Fibroblast of lung (primary cell): ENCODE measurements at regions not wholly inside any gene's neighbourhood (a gene's known extent, or its start where the extent isn't known, plus 50 kb on each side); places are given as distances from the start of the nearest gene placed in this dataset.

Source experiments
- DNase-seq, 2 donors: peaks; one replicate each; pipeline versions ENCODE4 v3.0.0 to v3.0.0-alpha.2; 2010; ENCODE audit warnings: low read depth in 2 of 2
- H2AFZ ChIP-seq: 2 replicates; pipeline ENCODE4 v1.5.1; 2012; ENCODE audit warnings: low read length, control low read depth, inconsistent platforms
- H3K27ac ChIP-seq: 2 replicates; pipeline ENCODE4 v1.5.1; 2011; ENCODE audit warnings: low read length, control low read depth; ENCODE audit not compliant: insufficient read depth
- H3K27me3 ChIP-seq: 2 replicates; pipeline ENCODE4 v1.5.1; 2011; ENCODE audit warnings: mild to moderate bottlenecking, low read length; ENCODE audit not compliant: control insufficient read depth, insufficient read depth
- H3K36me3 ChIP-seq: 2 replicates; pipeline ENCODE4 v1.5.1; 2011; ENCODE audit warnings: low read length; ENCODE audit not compliant: control insufficient read depth, insufficient read depth
- H3K4me1 ChIP-seq: 2 replicates; pipeline ENCODE4 v1.5.1; 2011; ENCODE audit warnings: low read length; ENCODE audit not compliant: control insufficient read depth, insufficient read depth; ENCODE audit errors: extremely low read depth
- H3K4me2 ChIP-seq: 2 replicates; pipeline ENCODE4 v1.5.1; 2011; ENCODE audit warnings: low read length, control low read depth; ENCODE audit not compliant: insufficient read depth; ENCODE audit errors: extremely low read depth
- H3K4me3 ChIP-seq, 4 experiments: fragments of 200-600 bp in 1 of 4; sonication (generic) in 1 of 4; replicated peaks in 1 of 4; 2 replicates each; pipeline ENCODE4 v1.5.1; 2011 to 2016; ENCODE audit warnings: low read length in 4 of 4, low read depth in 3 of 4, mild to moderate bottlenecking in 3 of 4, control low read depth in 2 of 4, inconsistent platforms in 1 of 4, mixed read lengths in 1 of 4; ENCODE audit not compliant: insufficient read depth in 1 of 4; ENCODE audit errors: control extremely low read depth in 1 of 4
- H3K79me2 ChIP-seq: 2 replicates; pipeline ENCODE4 v1.5.1; 2012; ENCODE audit warnings: mild to moderate bottlenecking, low read length, inconsistent platforms; ENCODE audit not compliant: control insufficient read depth, insufficient read depth
- H3K9ac ChIP-seq: 2 replicates; pipeline ENCODE4 v1.5.1; 2011; ENCODE audit warnings: mild to moderate bottlenecking, low read length, control low read depth; ENCODE audit not compliant: insufficient read depth
- H3K9me3 ChIP-seq: 2 replicates; pipeline ENCODE4 v1.5.1; 2012; ENCODE audit warnings: low read depth, low read length; ENCODE audit not compliant: control insufficient read depth, insufficient read depth
- H4K20me1 ChIP-seq: 2 replicates; pipeline ENCODE4 v1.5.1; 2011; ENCODE audit warnings: low read length; ENCODE audit not compliant: control insufficient read depth, insufficient read depth; ENCODE audit errors: extremely low read depth
- CTCF ChIP-seq, 2 donors: IDR thresholded peaks in 1 of 2; conservative IDR thresholded peaks in 1 of 2; 1 replicate in 1 of 2; 2 replicates in 1 of 2; pipeline ENCODE4 v1.5.1; 2011 to 2012; ENCODE audit warnings: low read length in 2 of 2, control low read depth in 1 of 2, inconsistent platforms in 1 of 2, low read depth in 1 of 2, mild to moderate bottlenecking in 1 of 2
- EZH2 ChIP-seq: IDR thresholded peaks from 2 replicates; pipeline ENCODE4 v1.5.1; 2012; ENCODE audit warnings: low read length, control low read depth, mild to moderate bottlenecking; ENCODE audit errors: missing control alignments

GRCh38 chr6:113654396-113654795 lies 202.7 kb upstream of the MARCKS start:
- no peaks in the 10 kb centered on the region for H3K79me2 ChIP-seq
- H2AFZ ChIP-seq, result no peak overlapping the region
- H3K9ac ChIP-seq, result no peak overlapping the region
- TF ChIP-seq CTCF (conservative IDR thresholded peaks at IDR 0.05 in 1 of 2, IDR thresholded peaks at IDR 0.05 in 1 of 2; ENCODE audit: low read depth in 1 of 2, low read length in 2 of 2) (no peak), EZH2 (no peak)
- H3K9me3 ChIP-seq, result no peaks in the 10 kb centered on the region
- peak; percentile 48 to 83 for DNase-seq
- no peak overlapping the region for H3K4me2 ChIP-seq
- no peaks in the 10 kb centered on the region for H3K36me3 ChIP-seq
- H3K27me3 ChIP-seq, result no peaks in the 10 kb centered on the region
- no peaks in the 10 kb centered on the region for H3K4me1 ChIP-seq
- no peak overlapping the region for H3K4me3 ChIP-seq
- H3K27ac ChIP-seq, result no peak overlapping the region
- no peaks in the 10 kb centered on the region for H4K20me1 ChIP-seq

- no peaks in the 10 kb centered on the region for H3K9me3 ChIP-seq
- H3K4me1 ChIP-seq, result no peaks in the 10 kb centered on the region
- H3K27ac ChIP-seq, result no peak overlapping the region
- no peak overlapping the region for H2AFZ ChIP-seq
- H3K9ac ChIP-seq, result no peak overlapping the region
- H4K20me1 ChIP-seq, result no peaks in the 10 kb centered on the region
- no peaks in the 10 kb centered on the region for H3K79me2 ChIP-seq
- DNase-seq, result no peak
- H3K36me3 ChIP-seq, result no peaks in the 10 kb centered on the region
- H3K4me2 ChIP-seq, result no peak overlapping the region
- H3K27me3 ChIP-seq, result no peaks in the 10 kb centered on the region
- TF ChIP-seq EZH2 (no peak), CTCF (conservative IDR thresholded peaks at IDR 0.05 in 1 of 2, IDR thresholded peaks at IDR 0.05 in 1 of 2; ENCODE audit: low read depth in 1 of 2, low read length in 2 of 2) (no peak)
- H3K4me3 ChIP-seq, result no peak overlapping the region
Measured at GRCh38 chr6:113655761-113656160, 201.4 kb upstream of the MARCKS start.

GRCh38 chr6:113659762-113660404 lies 197.3 kb upstream of the MARCKS start:
- Histone ChIP-seq H3K9me3 (no peaks in the 10 kb centered on the region), H3K79me2 (no peaks in the 10 kb centered on the region), H2AFZ (no peak overlapping the region), H3K27me3 (no peaks in the 10 kb centered on the region), H4K20me1 (no peaks in the 10 kb centered on the region), H3K9ac (no peak overlapping the region), H3K4me1 (no peaks in the 10 kb centered on the region), H3K27ac (no peak overlapping the region), H3K4me3 (no peak overlapping the region), H3K36me3 (no peaks in the 10 kb centered on the region), H3K4me2 (no peak overlapping the region)
- TF ChIP-seq CTCF (conservative IDR thresholded peaks at IDR 0.05 in 1 of 2, IDR thresholded peaks at IDR 0.05 in 1 of 2; ENCODE audit: low read depth in 1 of 2, low read length in 2 of 2), result no peak
- TF ChIP-seq EZH2, result no peak
- no peak for DNase-seq
